Ovary (tissue), 7 donors: ENCODE measurements at regions not wholly inside any gene's neighbourhood (a gene's known extent, or its start where the extent isn't known, plus 50 kb on each side); places are given as distances from the start of the nearest gene placed in this dataset.

Source experiments
- DNase-seq, 5 donors: peaks; one replicate each; pipeline ENCODE4 v3.0.0-alpha.2; 2019 to 2020
- H3K27ac ChIP-seq, 2 donors: fragments of 200-600 bp; one replicate each; pipeline versions ENCODE4 v1.5.1 to v1.8.0; 2019 to 2022
- H3K27me3 ChIP-seq: fragments of 200-600 bp; one replicate; pipeline ENCODE4 v1.8.0; 2022
- H3K36me3 ChIP-seq: fragments of 200-600 bp; sonication (generic); one replicate; pipeline ENCODE4 v1.5.1; 2019
- H3K4me1 ChIP-seq: one replicate; pipeline ENCODE4 v1.8.1; 2013; ENCODE audit warnings: mild to moderate bottlenecking, moderate library complexity; ENCODE audit not compliant: insufficient read depth
- H3K4me3 ChIP-seq: fragments of 200-600 bp; sonication (generic); one replicate; pipeline ENCODE4 v1.5.1; 2017
- H3K9me3 ChIP-seq, 2 donors: fragments of 200-600 bp in 1 of 2; sonication (generic) in 1 of 2; one replicate each; pipeline versions ENCODE4 v1.5.1 to v1.8.1; 2013 to 2019; ENCODE audit warnings: mild to moderate bottlenecking in 1 of 2, moderate library complexity in 1 of 2
- EP300 ChIP-seq: sonication (generic); formaldehyde crosslinking; IDR thresholded peaks from one replicate; pipeline ENCODE4 v1.6.1; 2017; ENCODE audit warnings: antibody characterized with exemption
- POLR2A ChIP-seq: fragments of 450-650 bp; IDR thresholded peaks from one replicate; pipeline ENCODE4 v1.6.1; 2017; ENCODE audit warnings: antibody characterized with exemption, mild to moderate bottlenecking, moderate library complexity
- WGBS, 3 donors: extraction: QIAGEN DNeasy Blood & Tissue Kit in 1 of 3; methylation state at CpG; one replicate each; pipeline versions ENCODE4 v1.1.5 to v1.1.7; 2013 to 2017; 5-methylcytosine and 5-hydroxymethylcytosine counted together
- intact Hi-C, 4 donors: fragments of 100-400 bp; cut with DNase I; formaldehyde crosslinking; loops; one replicate each; pipeline versions ENCODE4 v1.11.0 to v1.15.1; 2022 to 2023
- TF ChIP-seq, protein P1 (sequence below), 3 donors: fragments of 450-650 bp in 2 of 3; fragments of 200-600 bp in 1 of 3; IDR thresholded peaks; one replicate each; pipeline versions ENCODE4 v1.5.1 to v1.8.0; 2016 to 2022; ENCODE audit warnings: antibody characterized with exemption in 3 of 3, mild to moderate bottlenecking in 1 of 3
- donor health status: DM: no; HTN: no; CAD: no; lungs with moderate emphysema.
- donor health status: DM: no; HTN: no; CAD: no.
- donor health status: Bipolar disorder and iron deficiency.
- donor health status: DM: no; HTN: no; CAD: no.
- donor health status: DM: yes; HTN: yes; CAD: no.

DNA sequence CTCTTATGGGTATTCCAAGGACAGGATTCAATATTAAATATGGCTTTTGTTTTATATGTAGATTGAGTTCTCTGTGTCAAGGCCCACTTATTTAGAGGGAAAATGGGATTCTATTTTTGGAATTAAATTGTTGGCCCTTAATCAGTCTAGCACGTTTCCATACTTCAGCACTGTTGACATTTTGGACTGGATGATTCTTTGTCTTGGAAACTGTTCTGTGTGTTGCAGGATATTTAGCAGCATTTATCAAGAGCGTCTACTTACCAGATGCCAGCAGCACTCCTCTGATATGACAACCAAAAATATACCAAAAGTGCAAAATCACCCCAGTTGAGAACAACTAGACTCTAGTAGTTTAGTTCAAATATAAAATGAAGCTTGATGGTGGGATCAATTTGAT is 1027.0 kb upstream of the COX7C start:
- TF ChIP-seq, protein P1, sequence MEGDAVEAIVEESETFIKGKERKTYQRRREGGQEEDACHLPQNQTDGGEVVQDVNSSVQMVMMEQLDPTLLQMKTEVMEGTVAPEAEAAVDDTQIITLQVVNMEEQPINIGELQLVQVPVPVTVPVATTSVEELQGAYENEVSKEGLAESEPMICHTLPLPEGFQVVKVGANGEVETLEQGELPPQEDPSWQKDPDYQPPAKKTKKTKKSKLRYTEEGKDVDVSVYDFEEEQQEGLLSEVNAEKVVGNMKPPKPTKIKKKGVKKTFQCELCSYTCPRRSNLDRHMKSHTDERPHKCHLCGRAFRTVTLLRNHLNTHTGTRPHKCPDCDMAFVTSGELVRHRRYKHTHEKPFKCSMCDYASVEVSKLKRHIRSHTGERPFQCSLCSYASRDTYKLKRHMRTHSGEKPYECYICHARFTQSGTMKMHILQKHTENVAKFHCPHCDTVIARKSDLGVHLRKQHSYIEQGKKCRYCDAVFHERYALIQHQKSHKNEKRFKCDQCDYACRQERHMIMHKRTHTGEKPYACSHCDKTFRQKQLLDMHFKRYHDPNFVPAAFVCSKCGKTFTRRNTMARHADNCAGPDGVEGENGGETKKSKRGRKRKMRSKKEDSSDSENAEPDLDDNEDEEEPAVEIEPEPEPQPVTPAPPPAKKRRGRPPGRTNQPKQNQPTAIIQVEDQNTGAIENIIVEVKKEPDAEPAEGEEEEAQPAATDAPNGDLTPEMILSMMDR (IDR thresholded peaks at IDR 0.05), result no peak
- TF ChIP-seq POLR2A (no peak), EP300 (no peak)
- 30 to 35% (median 34%) methylated on average over 2 of the region's 2 CpGs for WGBS, 3 donors
- no peaks in the 10 kb centered on the region for H3K9me3 ChIP-seq
- H3K27me3 ChIP-seq, result no peaks in the 10 kb centered on the region
- no peak overlapping the region for H3K4me3 ChIP-seq
- H3K4me1 ChIP-seq, result no peaks in the 10 kb centered on the region
- H3K27ac ChIP-seq, result no peak overlapping the region
- intact Hi-C loops, result no loop called here
- no peak for DNase-seq
- no peaks in the 10 kb centered on the region for H3K36me3 ChIP-seq

DNA sequence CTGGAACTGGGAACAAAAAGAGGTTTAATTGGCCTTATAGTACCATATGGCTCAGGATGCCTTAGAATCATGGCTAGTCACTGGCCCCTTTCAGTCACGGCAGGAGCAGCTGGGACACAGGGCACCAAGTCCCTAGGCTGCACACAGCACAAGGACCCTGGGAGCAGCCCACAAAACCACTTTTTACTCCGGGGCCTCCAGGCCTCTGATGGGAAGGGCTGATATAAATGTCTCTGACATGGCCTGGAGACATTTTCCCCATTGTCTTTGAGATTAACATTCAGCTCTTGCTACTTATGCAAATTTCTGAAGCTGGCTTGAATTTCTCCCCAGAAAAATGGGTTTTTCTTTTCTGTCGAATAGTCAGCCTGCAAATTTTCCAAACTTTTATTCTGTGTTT is 1026.4 kb upstream of the COX7C start:
- Histone ChIP-seq H3K4me3 (no peak overlapping the region), H3K9me3 (no peaks in the 10 kb centered on the region), H3K27ac (no peak overlapping the region), H3K4me1 (no peaks in the 10 kb centered on the region), H3K36me3 (no peaks in the 10 kb centered on the region), H3K27me3 (no peaks in the 10 kb centered on the region)
- DNase-seq, result no peak
- intact Hi-C loops, result no loop called here
- WGBS, 3 donors, result 83 to 97% (median 93%) methylated on average over 3 of the region's 3 CpGs
- TF ChIP-seq EP300, result no peak
- no peak for TF ChIP-seq POLR2A
- TF ChIP-seq, protein P1 (IDR thresholded peaks at IDR 0.05), result no peak

DNA sequence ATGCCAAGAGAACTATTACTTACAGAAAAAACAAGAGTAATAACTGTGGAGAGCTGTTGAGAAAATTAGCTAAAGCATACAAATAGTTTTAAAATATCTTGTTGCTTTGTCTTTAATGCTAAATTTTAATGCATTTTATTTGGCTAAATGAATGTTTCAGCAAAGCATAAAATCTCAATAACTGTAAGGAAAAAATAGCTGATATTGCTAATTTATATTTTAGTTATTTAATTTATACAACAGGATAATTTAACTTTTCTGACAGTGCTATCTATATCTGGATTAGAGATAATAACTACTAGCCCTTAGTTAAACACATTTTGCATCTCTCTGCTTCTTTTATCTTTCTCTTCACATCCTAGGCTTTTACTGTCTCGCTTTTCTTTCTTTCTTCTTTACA is 1014.9 kb upstream of the COX7C start:
- DNase-seq, result no peak
- Histone ChIP-seq H3K36me3 (no peaks in the 10 kb centered on the region), H3K4me1 (no peaks in the 10 kb centered on the region), H3K4me3 (no peak overlapping the region), H3K9me3 (no peaks in the 10 kb centered on the region), H3K27ac (no peak overlapping the region), H3K27me3 (no peaks in the 10 kb centered on the region)
- TF ChIP-seq POLR2A (no peak), EP300 (no peak)
- TF ChIP-seq, protein P1 (IDR thresholded peaks at IDR 0.05), result no peak
- intact Hi-C loops, result no loop called here
- WGBS, 3 donors, result 93 to 94% (median 94%) methylated on average over 1 of the region's 1 CpG

DNA sequence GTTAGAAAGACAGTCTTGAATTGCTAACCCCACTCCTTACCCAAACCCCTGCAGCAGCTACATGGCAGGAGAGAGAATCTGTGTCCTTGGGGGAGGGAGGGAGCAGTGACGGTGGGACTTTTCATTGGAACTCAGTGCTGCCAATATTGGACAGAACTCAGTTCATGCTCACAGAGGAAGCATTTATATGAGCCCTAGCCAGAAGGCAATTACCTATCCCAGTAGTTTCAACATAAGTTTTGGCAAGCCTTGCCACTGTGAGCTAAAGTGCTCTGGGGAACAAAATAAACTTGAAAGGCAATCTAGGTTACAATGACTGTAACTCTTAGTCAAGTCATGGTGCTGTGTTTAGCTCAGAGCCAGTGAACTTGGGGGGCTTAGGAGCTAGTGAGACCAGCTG is 1013.4 kb upstream of the COX7C start:
- 83 to 88% (median 87%) methylated on average over 1 of the region's 1 CpG for WGBS, 3 donors
- intact Hi-C loops, result no loop called here
- H3K27me3 ChIP-seq, result no peaks in the 10 kb centered on the region
- no peak for TF ChIP-seq EP300
- H3K9me3 ChIP-seq, result no peaks in the 10 kb centered on the region
- H3K4me3 ChIP-seq, result no peak overlapping the region
- no peaks in the 10 kb centered on the region for H3K36me3 ChIP-seq
- H3K27ac ChIP-seq, result no peak overlapping the region
- DNase-seq, result no peak
- no peaks in the 10 kb centered on the region for H3K4me1 ChIP-seq

DNA sequence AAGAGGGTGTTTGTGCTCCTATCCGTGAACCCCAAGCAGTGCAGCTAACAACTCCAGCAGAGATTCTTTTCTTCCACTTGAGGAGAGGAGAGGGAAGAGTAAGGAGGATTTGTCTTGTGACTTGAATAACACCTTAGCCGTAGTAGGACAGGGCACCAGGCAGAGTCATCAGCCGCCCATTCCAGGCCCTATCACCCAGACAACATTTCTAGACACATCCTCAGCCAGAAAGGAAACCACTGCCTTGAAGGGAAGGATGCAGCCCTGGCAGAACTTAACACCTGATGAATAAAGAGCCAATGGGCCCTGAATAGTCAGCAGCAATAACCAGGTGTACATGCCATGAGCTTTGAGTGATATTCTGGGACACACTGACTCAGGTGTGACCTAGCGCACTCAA is 1013.0 kb upstream of the COX7C start:
- DNase-seq, result no peak
- TF ChIP-seq EP300, result no peak
- TF ChIP-seq, protein P1 (IDR thresholded peaks at IDR 0.05), result no peak
- no peak for TF ChIP-seq POLR2A
- intact Hi-C loops, result no loop called here
- Histone ChIP-seq H3K27ac (no peak overlapping the region), H3K9me3 (no peaks in the 10 kb centered on the region), H3K4me3 (no peak overlapping the region), H3K27me3 (no peaks in the 10 kb centered on the region), H3K36me3 (no peaks in the 10 kb centered on the region), H3K4me1 (no peaks in the 10 kb centered on the region)
- 95 to 99% (median 97%) methylated on average over 4 of the region's 4 CpGs for WGBS, 3 donors
